ENCODE measurements at regions not wholly inside any gene's neighbourhood (a gene's known extent, or its start where the extent isn't known, plus 50 kb on each side); places are given as distances from the start of the nearest gene placed in this dataset.
A peak's percentile ranks its signal among the peaks of the same experiment; 100 is the strongest.

DNA sequence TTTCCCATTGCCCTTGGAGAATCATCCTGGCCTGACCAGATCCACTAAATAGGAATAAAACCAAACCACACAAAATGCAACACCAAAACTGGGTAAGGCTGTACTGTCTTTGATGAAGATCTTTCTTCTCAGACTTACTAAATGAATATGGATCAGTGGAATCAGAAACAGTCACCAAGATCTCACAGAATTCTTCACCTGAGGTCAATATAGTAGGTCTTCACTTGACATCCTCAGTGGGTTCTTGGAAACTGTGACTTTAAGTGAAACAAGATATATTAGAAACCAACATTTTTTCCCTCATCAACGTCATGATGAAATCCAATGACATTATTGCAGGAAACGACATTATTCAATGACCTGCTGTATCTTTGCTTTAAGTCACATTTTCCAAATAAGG is 526.2 kb downstream of the FUT8 start:
- intact Hi-C loops (cut with DNase I), result no loop called here
- Histone ChIP-seq H3K9me3 (no peaks in the 10 kb centered on the region), H3K36me3 (no peaks in the 10 kb centered on the region), H3K4me3 (no peak overlapping the region), H3K27me3 (no peaks in the 10 kb centered on the region), H3K4me1 (no peaks in the 10 kb centered on the region), H3K27ac (no peak overlapping the region)
- DNase-seq (no peak), ATAC-seq (no peak)
- 65 to 75% (median 72%) methylated on average over 2 of the region's 2 CpGs for WGBS, 4 donors
- TF ChIP-seq POLR2A (IDR thresholded peaks at IDR 0.05), result no peak
- no peak for TF ChIP-seq CTCF (IDR thresholded peaks at IDR 0.05)

GRCh38 chr14:65939184-65939583 is 526.7 kb downstream of the FUT8 start:
- H3K9me3 ChIP-seq, result no peaks in the 10 kb centered on the region
- H3K27me3 ChIP-seq, result no peaks in the 10 kb centered on the region
- intact Hi-C loops (cut with DNase I), result no loop called here
- DNase-seq (no peak), ATAC-seq (no peak)
- H3K27ac ChIP-seq, result no peak overlapping the region
- H3K4me1 ChIP-seq, result no peaks in the 10 kb centered on the region
- no peak overlapping the region for H3K4me3 ChIP-seq
- TF ChIP-seq POLR2A (IDR thresholded peaks at IDR 0.05) (no peak), CTCF (IDR thresholded peaks at IDR 0.05) (no peak)
- no peaks in the 10 kb centered on the region for H3K36me3 ChIP-seq
- WGBS, 4 donors, result 92 to 99% (median 95%) methylated on average over 1 of the region's 1 CpG

DNA sequence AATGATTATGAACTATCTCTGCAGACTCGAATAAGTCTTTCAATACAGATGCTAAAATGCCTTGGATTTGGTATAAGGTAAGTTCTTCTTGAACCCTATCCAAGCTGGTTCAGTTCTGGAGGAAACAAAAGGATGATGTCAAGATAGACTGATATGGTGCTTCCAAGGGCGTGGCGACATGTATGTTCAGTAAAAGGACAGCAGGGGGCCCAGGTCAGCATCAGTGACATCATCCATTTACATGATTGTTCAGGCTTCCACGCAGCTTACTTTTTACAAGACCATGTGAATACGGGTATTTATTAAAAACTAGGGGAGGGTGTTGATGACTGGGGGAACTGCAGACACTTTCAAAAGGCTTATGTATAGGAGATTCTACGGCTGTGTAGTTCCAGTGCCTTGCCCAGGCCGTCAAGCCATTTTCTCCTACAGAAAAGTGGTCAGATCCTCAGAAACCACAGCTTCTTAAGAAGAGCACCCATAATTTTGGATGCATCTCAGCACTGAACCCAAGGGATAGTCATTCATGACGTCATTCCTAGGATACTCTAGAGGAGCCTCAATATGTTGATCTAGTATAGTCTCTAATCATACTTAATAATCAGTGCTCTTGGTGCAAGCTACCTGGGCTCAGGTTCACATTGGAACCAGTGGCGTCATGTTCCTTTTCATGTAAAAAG is 527.7 kb downstream of the FUT8 start:
- H3K27me3 ChIP-seq, result no peaks in the 10 kb centered on the region
- no peaks in the 10 kb centered on the region for H3K36me3 ChIP-seq
- H3K9me3 ChIP-seq, result no peaks in the 10 kb centered on the region
- DNase-seq (no peak), ATAC-seq (no peak)
- no peaks in the 10 kb centered on the region for H3K4me1 ChIP-seq
- no peak overlapping the region for H3K4me3 ChIP-seq
- intact Hi-C loops (cut with DNase I), result no loop called here
- H3K27ac ChIP-seq, result no peak overlapping the region
- WGBS, 4 donors, result 73 to 80% (median 78%) methylated on average over 9 of the region's 9 CpGs
- TF ChIP-seq POLR2A (IDR thresholded peaks at IDR 0.05) (no peak), CTCF (IDR thresholded peaks at IDR 0.05) (peak in 2 of 12 donors; percentile 9 to 12)

- 68 to 76% (median 73%) methylated on average over 4 of the region's 4 CpGs for WGBS, 4 donors
These were observed 528.6 kb downstream of the FUT8 start for GRCh38 chr14:65941091-65941490.

More at GRCh38 chr14:65941091-65941490, 528.6 kb downstream of the FUT8 start:
- H3K9me3 ChIP-seq, result no peaks in the 10 kb centered on the region
- intact Hi-C loops (cut with DNase I), result no loop called here
- H3K27me3 ChIP-seq, result no peaks in the 10 kb centered on the region
- DNase-seq (no peak), ATAC-seq (no peak)
- no peaks in the 10 kb centered on the region for H3K36me3 ChIP-seq
- H3K4me3 ChIP-seq, result no peak overlapping the region
- TF ChIP-seq CTCF (IDR thresholded peaks at IDR 0.05) (no peak), POLR2A (IDR thresholded peaks at IDR 0.05) (no peak)
- no peak overlapping the region for H3K27ac ChIP-seq
- H3K4me1 ChIP-seq, result no peaks in the 10 kb centered on the region
